Tibial nerve (tissue), 4 donors: ENCODE measurements at regions not wholly inside any gene's neighbourhood (a gene's known extent, or its start where the extent isn't known, plus 50 kb on each side); places are given as distances from the start of the nearest gene placed in this dataset.

Experiments
- CTCF ChIP-seq, 5 experiments: fragments of 200-600 bp in 3 of 5; fragments of 450-650 bp in 2 of 5; sonication (generic) in 3 of 5; IDR thresholded peaks; one replicate each; pipeline ENCODE4 v1.5.1; 2016 to 2019; ENCODE audit warnings: antibody characterized with exemption in 5 of 5, mild to moderate bottlenecking in 3 of 5, moderate library complexity in 2 of 5
- EP300 ChIP-seq, 2 donors: sonication (generic); formaldehyde crosslinking; IDR thresholded peaks; one replicate each; pipeline ENCODE4 v1.6.1; 2017; ENCODE audit warnings: antibody characterized with exemption in 2 of 2, mild to moderate bottlenecking in 1 of 2
- POLR2A ChIP-seq, 2 donors: fragments of 450-650 bp; IDR thresholded peaks; one replicate each; pipeline ENCODE4 v1.6.1; 2017; ENCODE audit warnings: antibody characterized with exemption in 2 of 2, mild to moderate bottlenecking in 2 of 2, moderate library complexity in 2 of 2

- TF ChIP-seq CTCF (IDR thresholded peaks at IDR 0.05): no peak
- no peak for TF ChIP-seq EP300 (IDR thresholded peaks at IDR 0.05)
- no peak for TF ChIP-seq POLR2A (IDR thresholded peaks at IDR 0.05)
Measured at GRCh38 chr7:79531905-79532664, 78.6 kb upstream of the MAGI2 start.
